Mesodermal cell (in vitro differentiated cells): ENCODE measurements at regions not wholly inside any gene's neighbourhood (a gene's known extent, or its start where the extent isn't known, plus 50 kb on each side); places are given as distances from the start of the nearest gene placed in this dataset.

Experiments
- H3K27ac ChIP-seq: 2 replicates; pipeline ENCODE4 v1.7.0; 2013; ENCODE audit warnings: mild to moderate bottlenecking, low read depth, low read length, moderate library complexity; ENCODE audit not compliant: severe bottlenecking
- H3K36me3 ChIP-seq: 2 replicates; pipeline ENCODE4 v1.7.1; 2013; ENCODE audit warnings: mild to moderate bottlenecking, low read length, moderate library complexity; ENCODE audit not compliant: control insufficient read depth, insufficient read depth
- H3K4me1 ChIP-seq: one replicate; pipeline ENCODE4 v1.7.1; 2013; ENCODE audit warnings: mild to moderate bottlenecking, low read length; ENCODE audit not compliant: insufficient read depth, control insufficient read depth, poor library complexity, severe bottlenecking
- H3K4me3 ChIP-seq: 2 replicates; pipeline ENCODE4 v1.7.0; 2013; ENCODE audit warnings: low read length, control low read depth, mild to moderate bottlenecking; ENCODE audit not compliant: insufficient read depth, poor library complexity, severe bottlenecking; ENCODE audit errors: extremely low read depth
- H3K9me3 ChIP-seq: 2 replicates; pipeline ENCODE4 v1.7.1; 2013; ENCODE audit warnings: mild to moderate bottlenecking, low read length, moderate library complexity; ENCODE audit not compliant: control insufficient read depth
- WGBS, 2 experiments: methylation state at CpG; one replicate each; pipeline ENCODE4 v1.1.5; 2013; ENCODE audit warnings: missing lambda C conversion rate in 2 of 2; ENCODE audit not compliant: insufficient coverage in 2 of 2; 5-methylcytosine and 5-hydroxymethylcytosine counted together

DNA sequence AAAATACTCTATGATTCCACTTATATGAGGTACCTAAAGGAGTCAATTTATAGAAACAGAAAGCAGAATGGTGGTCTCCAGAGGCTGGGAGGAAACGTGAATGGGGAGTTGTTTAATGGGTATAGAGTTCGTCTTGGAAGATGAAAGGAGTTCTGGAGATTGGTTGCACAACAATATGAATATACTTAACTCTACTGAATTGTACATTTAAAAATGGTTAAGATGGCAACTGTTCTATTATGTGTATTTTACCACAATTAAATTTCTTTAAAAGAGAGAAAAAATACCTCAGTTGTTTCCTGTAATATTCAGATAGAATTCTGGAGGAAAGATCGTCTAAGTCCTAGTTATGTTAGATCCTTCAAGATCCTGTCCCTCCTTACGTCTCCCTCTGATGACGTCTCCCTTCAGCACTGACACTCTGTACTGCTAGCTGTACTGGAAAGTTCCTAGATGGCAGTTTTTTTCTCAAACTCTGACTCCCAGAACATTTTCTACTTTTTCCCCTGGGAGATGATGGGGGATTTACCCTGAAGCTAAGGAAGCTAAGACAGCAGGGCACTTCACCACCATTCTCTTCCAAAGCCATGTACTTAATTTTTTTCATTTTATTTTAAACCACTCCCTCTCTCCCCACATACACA is 53.2 kb upstream of the CAV2 start:
- H3K4me1 ChIP-seq = peaks cover 24% of the 10 kb centered on the region
- H3K27ac ChIP-seq = no peak overlapping the region
- no peaks in the 10 kb centered on the region for H3K36me3 ChIP-seq
- no peak overlapping the region for H3K4me3 ChIP-seq
- H3K9me3 ChIP-seq = no peaks in the 10 kb centered on the region
- 86 to 100% methylated on average over 2 to 4 of the region's 5 CpGs for WGBS, 2 experiments

DNA sequence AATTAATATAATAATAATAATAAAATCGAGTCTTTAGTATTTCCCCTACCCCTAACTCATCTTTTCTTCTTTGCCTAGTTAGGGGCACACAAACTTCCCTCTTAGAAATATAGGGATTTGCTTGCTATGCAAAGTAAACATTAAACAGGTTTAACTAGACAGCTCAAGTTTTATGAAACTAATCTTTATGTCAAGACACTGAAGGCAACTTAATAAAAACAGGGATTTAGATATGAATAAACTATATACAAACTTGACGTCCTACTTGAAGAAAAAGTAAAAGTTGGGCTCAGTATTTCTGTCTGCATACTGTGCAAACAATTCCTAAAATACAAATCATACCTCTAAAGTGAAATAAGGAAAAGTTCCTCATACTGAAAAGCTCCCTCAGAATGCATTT is 52.1 kb upstream of the CAV2 start:
- Histone ChIP-seq H3K36me3 (no peaks in the 10 kb centered on the region), H3K9me3 (no peaks in the 10 kb centered on the region), H3K4me1 (peaks cover 15% of the 10 kb centered on the region), H3K4me3 (no peak overlapping the region), H3K27ac (no peak overlapping the region)
- WGBS, 2 experiments = no CpG with 5 or more reads among the region's 2 CpGs

DNA sequence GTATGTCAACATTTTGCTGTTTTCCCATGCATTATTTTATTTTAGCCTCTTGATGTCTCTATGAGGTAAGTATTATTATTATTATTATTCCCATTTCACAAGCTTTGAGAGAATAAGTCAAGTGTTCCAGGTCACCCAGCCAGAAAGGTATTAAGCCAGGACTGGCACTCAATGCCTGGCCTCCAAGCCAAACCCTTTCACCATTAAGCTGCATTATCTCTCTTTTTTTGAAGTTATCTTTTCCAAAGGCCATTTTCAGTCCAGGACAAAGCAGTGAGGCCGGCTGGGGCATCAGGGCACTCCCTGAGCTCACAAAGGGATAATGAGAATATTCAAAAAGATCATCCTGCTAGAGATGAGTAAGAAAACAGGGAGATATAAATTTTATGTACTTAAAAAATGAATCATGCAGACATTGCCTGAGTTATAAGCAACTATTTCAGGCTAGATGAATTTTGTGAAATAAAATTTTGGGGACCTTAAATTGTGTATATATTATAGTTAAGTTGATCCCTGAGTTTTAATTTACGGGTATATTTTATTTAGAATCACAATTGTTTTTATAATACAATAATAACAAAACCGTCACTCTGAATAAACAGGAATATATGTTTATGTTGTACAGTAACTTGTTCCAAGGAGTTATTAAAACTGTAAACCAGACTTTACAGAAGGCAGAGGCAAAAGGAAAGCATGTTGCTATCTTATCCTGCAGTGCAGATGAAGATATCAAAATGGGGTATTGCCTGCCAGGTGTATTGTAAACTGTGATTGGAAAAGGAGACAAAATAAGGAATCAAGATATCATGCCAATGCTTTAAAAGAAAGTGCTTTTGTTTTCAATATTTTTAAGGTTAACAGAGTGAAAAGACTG is 51.3 kb upstream of the CAV2 start:
- Histone ChIP-seq H3K9me3 (no peaks in the 10 kb centered on the region), H3K4me3 (no peak overlapping the region), H3K4me1 (peaks cover 12% of the 10 kb centered on the region), H3K36me3 (no peaks in the 10 kb centered on the region), H3K27ac (no peak overlapping the region)
- no CpG with 5 or more reads among the region's 3 CpGs for WGBS, 2 experiments

DNA sequence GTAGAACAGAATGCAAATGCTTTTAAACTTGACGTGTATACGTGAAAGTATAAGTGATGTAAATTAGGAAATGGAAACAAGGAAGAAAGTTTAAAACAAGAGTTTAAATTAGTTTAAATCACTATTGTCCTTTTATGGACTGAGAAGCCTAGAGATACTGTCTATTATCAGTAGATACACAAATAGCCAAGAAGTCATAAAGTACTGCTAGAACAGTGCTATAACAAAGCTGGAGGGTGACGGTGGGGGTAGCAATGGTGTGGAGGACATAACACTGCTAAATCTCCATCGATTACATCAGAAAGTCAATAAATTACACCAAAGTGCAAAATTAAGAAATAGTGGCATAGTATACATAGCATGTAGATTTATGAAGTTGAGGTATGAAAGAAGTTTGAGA is 50.1 kb upstream of the CAV2 start:
- no peak overlapping the region for H3K4me3 ChIP-seq
- WGBS, 2 experiments = 79% methylated on average over 2 of the region's 4 CpGs; no CpG with 5 or more reads in 1 of the 2 experiments
- H3K4me1 ChIP-seq = peaks cover 7% of the 10 kb centered on the region
- no peaks in the 10 kb centered on the region for H3K9me3 ChIP-seq
- no peak overlapping the region for H3K27ac ChIP-seq
- no peaks in the 10 kb centered on the region for H3K36me3 ChIP-seq
